ENCODE measurements at regions not wholly inside any gene's neighbourhood (a gene's known extent, or its start where the extent isn't known, plus 50 kb on each side); places are given as distances from the start of the nearest gene placed in this dataset.
A peak's percentile ranks its signal among the peaks of the same experiment; 100 is the strongest.

DNA sequence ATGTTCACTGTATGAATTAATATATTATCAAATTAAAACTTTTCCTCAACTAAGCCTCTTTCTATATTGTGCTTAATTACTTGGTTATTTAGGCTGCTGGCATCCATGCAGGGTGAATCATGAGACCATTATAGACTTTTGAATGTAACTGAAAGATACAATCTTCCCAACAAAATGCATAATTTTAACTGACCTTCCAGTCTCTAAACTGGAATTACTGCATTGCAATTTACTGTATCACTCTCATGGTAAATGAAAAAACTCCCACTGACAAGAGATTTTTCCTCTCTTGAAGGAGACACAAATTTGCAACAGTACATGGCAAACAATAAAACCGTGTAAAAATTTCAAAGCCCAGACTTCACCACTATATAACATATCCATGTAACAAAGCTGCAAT lies 349.5 kb downstream of the DRD1 start:
- H3K27me3 Mint-ChIP-seq, result peaks cover 13% of the 10 kb centered on the region
- ATAC-seq (no peak), DNase-seq (no peak)
- no peak overlapping the region for H3K4me3 Mint-ChIP-seq
- H3K4me1 Mint-ChIP-seq, result no peaks in the 10 kb centered on the region
- H3K36me3 Mint-ChIP-seq (ENCODE audit: low read depth), result no peaks in the 10 kb centered on the region
- peaks cover 8% of the 10 kb centered on the region for H3K9me3 Mint-ChIP-seq
- H3K27ac Mint-ChIP-seq, result no peak overlapping the region

GRCh38 chr5:175092691-175093090 lies 351.3 kb downstream of the DRD1 start:
- Mint-ChIP-seq H3K9me3 (peaks cover 5% of the 10 kb centered on the region), H3K27me3 (peaks cover 9% of the 10 kb centered on the region), H3K4me3 (no peak overlapping the region), H3K36me3 (ENCODE audit: low read depth) (no peaks in the 10 kb centered on the region), H3K4me1 (no peaks in the 10 kb centered on the region), H3K27ac (no peak overlapping the region)
- DNase-seq (no peak), ATAC-seq (no peak)

DNA sequence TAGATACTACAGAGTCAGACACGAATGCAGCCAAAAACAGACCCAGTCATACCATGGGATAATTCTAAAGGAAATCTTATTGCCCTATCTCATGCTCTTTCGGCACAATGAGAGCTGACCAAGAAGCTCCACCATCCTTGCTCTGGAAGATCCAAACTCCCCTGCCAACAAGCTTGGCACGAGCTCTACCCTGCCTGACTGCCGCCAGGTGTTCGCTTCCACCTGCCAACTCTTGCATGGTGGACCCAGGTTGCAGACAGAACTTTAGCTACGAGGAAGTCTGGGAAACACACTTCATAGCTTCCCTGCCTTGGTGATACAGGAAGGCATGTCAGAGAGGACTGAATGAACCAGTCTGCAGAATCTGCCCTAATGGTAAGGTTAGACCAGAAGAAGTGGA lies 355.0 kb downstream of the DRD1 start:
- Mint-ChIP-seq H3K4me3 (no peak overlapping the region), H3K9me3 (no peaks in the 10 kb centered on the region), H3K4me1 (no peaks in the 10 kb centered on the region), H3K27me3 (peaks cover 9% of the 10 kb centered on the region), H3K27ac (no peak overlapping the region), H3K36me3 (ENCODE audit: low read depth) (no peaks in the 10 kb centered on the region)
- ATAC-seq (no peak), DNase-seq (no peak)

DNA sequence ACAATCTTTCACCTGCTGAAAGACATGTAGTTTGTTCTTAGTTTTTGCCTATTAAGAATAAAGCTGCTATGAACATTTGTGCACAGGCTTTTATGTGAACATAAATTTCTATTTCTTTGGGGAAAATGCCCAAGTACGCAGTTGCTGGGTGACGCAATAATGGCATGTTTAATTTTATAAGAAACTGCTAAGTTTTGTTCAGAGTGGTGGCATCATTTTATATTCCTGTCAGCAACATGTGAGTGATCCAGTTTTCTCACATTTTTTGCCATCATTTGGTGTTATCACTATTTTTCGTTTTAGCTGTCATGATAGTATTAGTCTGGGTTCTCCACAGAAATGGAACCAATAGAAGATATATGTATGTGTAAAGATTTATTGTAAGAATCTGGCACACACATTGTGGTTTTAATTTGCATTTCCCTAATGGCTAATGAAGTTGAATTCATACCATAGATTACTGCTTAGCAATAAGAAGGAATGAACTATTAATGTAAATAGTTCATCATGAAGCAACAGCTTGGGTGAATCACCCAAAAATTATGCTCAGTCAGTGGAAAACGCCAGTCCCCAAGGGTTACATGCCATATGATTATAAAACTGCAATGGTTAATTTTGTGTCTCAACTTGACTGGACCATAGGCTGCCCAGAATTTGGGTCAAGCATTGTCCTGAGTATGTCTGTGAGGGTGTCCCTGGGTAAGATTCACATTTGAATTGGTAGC lies 358.6 kb downstream of the MSX2 start:
- Mint-ChIP-seq H3K4me1 (no peaks in the 10 kb centered on the region), H3K36me3 (ENCODE audit: low read depth) (no peaks in the 10 kb centered on the region), H3K27ac (no peak overlapping the region), H3K27me3 (peaks cover 8% of the 10 kb centered on the region), H3K9me3 (no peaks in the 10 kb centered on the region), H3K4me3 (no peak overlapping the region)
- ATAC-seq (no peak), DNase-seq (no peak)

- H3K9me3 Mint-ChIP-seq, result no peaks in the 10 kb centered on the region
- DNase-seq, result no peak
- no peak for ATAC-seq
- no peaks in the 10 kb centered on the region for H3K36me3 Mint-ChIP-seq (ENCODE audit: low read depth)
- peaks cover 8% of the 10 kb centered on the region for H3K27me3 Mint-ChIP-seq
- no peak overlapping the region for H3K27ac Mint-ChIP-seq
- H3K4me1 Mint-ChIP-seq, result no peaks in the 10 kb centered on the region
- no peak overlapping the region for H3K4me3 Mint-ChIP-seq
These were observed 358.0 kb downstream of the MSX2 start for GRCh38 chr5:175082346-175082745.

GRCh38 chr5:175079707-175080106 lies 355.3 kb downstream of the MSX2 start:
- H3K36me3 Mint-ChIP-seq (ENCODE audit: low read depth), result no peaks in the 10 kb centered on the region
- ATAC-seq (no peak), DNase-seq (no peak)
- no peak overlapping the region for H3K27ac Mint-ChIP-seq
- H3K4me1 Mint-ChIP-seq, result no peaks in the 10 kb centered on the region
- H3K9me3 Mint-ChIP-seq, result no peaks in the 10 kb centered on the region
- H3K4me3 Mint-ChIP-seq, result no peak overlapping the region
- peaks cover 10% of the 10 kb centered on the region for H3K27me3 Mint-ChIP-seq

DNA sequence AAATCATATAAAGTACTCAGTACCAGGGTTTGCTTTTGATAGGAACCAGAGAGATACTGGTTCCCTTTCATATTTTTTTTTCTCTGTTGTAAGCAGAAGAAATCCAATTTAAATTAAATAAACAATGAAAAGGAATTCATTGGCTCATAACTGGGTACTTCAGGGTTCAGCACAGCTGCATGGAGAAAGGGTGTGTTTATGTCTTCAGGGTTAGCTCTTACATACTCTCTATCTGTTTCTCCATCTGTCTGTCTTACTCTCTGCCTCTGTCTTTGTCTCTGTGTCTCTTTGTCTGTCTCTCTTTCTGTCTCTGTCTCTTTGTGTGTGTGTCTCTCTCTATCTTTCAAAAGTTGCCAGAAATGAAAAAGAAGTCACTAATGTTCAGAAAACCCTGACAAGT lies 345.9 kb downstream of the MSX2 start:
- no peak overlapping the region for H3K27ac Mint-ChIP-seq
- H3K27me3 Mint-ChIP-seq, result peaks cover 6% of the 10 kb centered on the region
- H3K4me1 Mint-ChIP-seq, result no peaks in the 10 kb centered on the region
- no peak for ATAC-seq
- H3K4me3 Mint-ChIP-seq, result no peak overlapping the region
- H3K9me3 Mint-ChIP-seq, result no peaks in the 10 kb centered on the region
- no peaks in the 10 kb centered on the region for H3K36me3 Mint-ChIP-seq (ENCODE audit: low read depth)
- DNase-seq, result no peak

DNA sequence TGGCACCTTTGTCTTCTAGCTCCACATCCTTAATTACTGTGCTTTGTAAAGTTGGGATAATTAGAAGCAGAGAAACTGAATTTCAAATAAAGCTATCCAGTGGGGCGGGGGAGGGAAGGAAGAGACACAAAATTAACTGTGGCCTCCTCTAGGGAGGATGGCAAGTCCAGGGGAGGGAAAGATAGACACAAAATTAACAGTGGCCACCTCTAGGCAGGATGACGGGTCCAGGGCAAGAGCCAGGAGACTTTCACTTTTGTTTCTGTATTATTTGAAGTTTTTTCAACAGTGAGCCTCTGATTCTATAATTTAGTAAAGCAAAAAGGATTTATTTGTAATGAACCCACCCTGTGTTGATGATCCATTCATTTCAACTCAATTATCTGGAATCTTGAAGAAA lies 335.9 kb downstream of the MSX2 start:
- H3K4me1 Mint-ChIP-seq, result peaks cover 11% of the 10 kb centered on the region
- H3K4me3 Mint-ChIP-seq, result peak overlapping the region; percentile 42
- no peaks in the 10 kb centered on the region for H3K36me3 Mint-ChIP-seq (ENCODE audit: low read depth)
- H3K9me3 Mint-ChIP-seq, result no peaks in the 10 kb centered on the region
- ATAC-seq (no peak), DNase-seq (no peak)
- no peak overlapping the region for H3K27ac Mint-ChIP-seq
- peaks cover 9% of the 10 kb centered on the region for H3K27me3 Mint-ChIP-seq

DNA sequence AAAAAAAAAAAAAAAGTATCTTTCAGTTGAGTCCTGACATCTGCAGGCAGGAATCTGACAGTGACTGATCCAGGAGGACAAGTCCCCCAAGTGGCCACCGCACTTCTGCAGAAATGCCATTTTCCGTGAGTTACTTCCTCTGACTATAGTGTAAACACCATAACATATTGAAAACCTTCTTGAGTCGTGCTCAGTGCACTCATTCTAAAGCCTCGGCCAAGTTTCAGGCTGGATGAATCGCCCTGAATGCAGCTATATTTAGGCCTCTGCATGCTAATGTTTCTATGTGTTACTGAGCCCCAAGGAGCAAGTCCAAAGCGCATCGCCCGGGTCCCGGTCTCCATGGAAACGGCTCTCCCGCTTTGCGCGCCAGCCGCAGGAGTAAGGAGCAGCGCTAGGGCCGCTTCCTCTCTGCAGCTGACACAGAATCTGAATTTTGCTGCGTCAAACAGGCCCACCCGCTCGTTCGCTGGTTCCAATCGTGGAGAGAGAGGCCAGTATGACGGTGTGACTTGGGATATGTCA lies 335.4 kb downstream of the MSX2 start:
- H3K9me3 Mint-ChIP-seq, result no peaks in the 10 kb centered on the region
- peak overlapping the region; percentile 42 for H3K4me3 Mint-ChIP-seq
- no peak overlapping the region for H3K27ac Mint-ChIP-seq
- DNase-seq (peak; percentile 8), ATAC-seq (peak; percentile 24)
- peaks cover 9% of the 10 kb centered on the region for H3K27me3 Mint-ChIP-seq
- peaks cover 11% of the 10 kb centered on the region for H3K4me1 Mint-ChIP-seq
- no peaks in the 10 kb centered on the region for H3K36me3 Mint-ChIP-seq (ENCODE audit: low read depth)

- no peak overlapping the region for H3K4me3 Mint-ChIP-seq
- H3K27me3 Mint-ChIP-seq, result peaks cover 11% of the 10 kb centered on the region
- ATAC-seq, result no peak
- no peak for DNase-seq
- peaks cover 11% of the 10 kb centered on the region for H3K4me1 Mint-ChIP-seq
- no peaks in the 10 kb centered on the region for H3K9me3 Mint-ChIP-seq
- H3K27ac Mint-ChIP-seq, result no peak overlapping the region
- H3K36me3 Mint-ChIP-seq (ENCODE audit: low read depth), result no peaks in the 10 kb centered on the region
These were observed 332.4 kb downstream of the MSX2 start for GRCh38 chr5:175056831-175057230.

- no peak for DNase-seq
- Mint-ChIP-seq H3K4me3 (no peak overlapping the region), H3K27ac (no peak overlapping the region), H3K36me3 (ENCODE audit: low read depth) (no peaks in the 10 kb centered on the region), H3K27me3 (peaks cover 8% of the 10 kb centered on the region), H3K4me1 (no peaks in the 10 kb centered on the region), H3K9me3 (no peaks in the 10 kb centered on the region)
- no peak for ATAC-seq
These were observed 329.9 kb downstream of the MSX2 start for GRCh38 chr5:175054243-175054642.

DNA sequence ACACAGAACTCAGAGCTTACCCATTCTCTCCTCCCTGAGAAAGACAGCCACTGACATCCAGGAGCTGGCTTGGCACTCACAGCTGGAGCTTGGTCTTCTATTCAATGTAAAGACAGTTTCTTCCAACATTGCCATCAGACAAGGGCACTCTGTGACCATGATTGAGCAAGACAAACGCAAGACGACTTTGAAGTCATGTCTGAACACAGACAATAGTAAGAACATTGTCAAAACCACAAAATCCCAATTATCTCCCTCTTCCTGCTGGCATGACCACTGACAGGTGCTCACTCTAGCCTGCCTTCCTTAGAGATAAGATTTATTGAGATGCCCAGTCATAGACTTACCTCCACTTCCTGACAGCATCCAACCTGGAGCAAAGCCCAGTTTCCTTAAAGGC lies 328.0 kb downstream of the MSX2 start:
- H3K27me3 Mint-ChIP-seq, result peaks cover 6% of the 10 kb centered on the region
- H3K4me3 Mint-ChIP-seq, result no peak overlapping the region
- H3K4me1 Mint-ChIP-seq, result no peaks in the 10 kb centered on the region
- DNase-seq, result no peak
- H3K36me3 Mint-ChIP-seq (ENCODE audit: low read depth), result no peaks in the 10 kb centered on the region
- no peak for ATAC-seq
- no peaks in the 10 kb centered on the region for H3K9me3 Mint-ChIP-seq
- no peak overlapping the region for H3K27ac Mint-ChIP-seq

DNA sequence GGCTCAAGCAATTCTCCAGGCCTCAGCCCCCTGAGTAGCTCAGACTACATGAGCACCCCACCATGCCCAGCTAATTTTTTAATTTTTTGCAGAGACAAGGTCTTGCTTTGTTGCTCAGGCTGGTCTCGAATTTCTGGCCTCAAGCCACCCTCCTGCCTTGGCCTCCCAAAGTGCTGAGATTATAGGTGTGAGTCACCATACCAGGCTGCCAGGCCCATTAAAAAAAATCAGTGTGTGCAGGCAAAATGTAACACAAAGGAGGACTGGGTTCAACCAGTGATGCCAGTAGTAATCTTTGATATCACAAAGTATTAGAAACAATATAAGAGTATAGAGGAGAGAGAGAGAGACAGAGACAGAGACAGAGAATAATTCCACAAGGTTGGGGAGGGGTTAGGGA lies 322.7 kb downstream of the MSX2 start:
- ATAC-seq (no peak), DNase-seq (no peak)
- peaks cover 6% of the 10 kb centered on the region for H3K27me3 Mint-ChIP-seq
- H3K9me3 Mint-ChIP-seq, result no peaks in the 10 kb centered on the region
- no peaks in the 10 kb centered on the region for H3K36me3 Mint-ChIP-seq (ENCODE audit: low read depth)
- no peaks in the 10 kb centered on the region for H3K4me1 Mint-ChIP-seq
- H3K27ac Mint-ChIP-seq, result no peak overlapping the region
- H3K4me3 Mint-ChIP-seq, result no peak overlapping the region

- no peak for ATAC-seq
- peaks cover 4% of the 10 kb centered on the region for H3K27me3 Mint-ChIP-seq
- H3K4me1 Mint-ChIP-seq, result no peaks in the 10 kb centered on the region
- H3K4me3 Mint-ChIP-seq, result no peak overlapping the region
- no peaks in the 10 kb centered on the region for H3K36me3 Mint-ChIP-seq (ENCODE audit: low read depth)
- H3K9me3 Mint-ChIP-seq, result no peaks in the 10 kb centered on the region
- no peak for DNase-seq
- no peak overlapping the region for H3K27ac Mint-ChIP-seq
These were observed 321.4 kb downstream of the MSX2 start for GRCh38 chr5:175045820-175046219.

DNA sequence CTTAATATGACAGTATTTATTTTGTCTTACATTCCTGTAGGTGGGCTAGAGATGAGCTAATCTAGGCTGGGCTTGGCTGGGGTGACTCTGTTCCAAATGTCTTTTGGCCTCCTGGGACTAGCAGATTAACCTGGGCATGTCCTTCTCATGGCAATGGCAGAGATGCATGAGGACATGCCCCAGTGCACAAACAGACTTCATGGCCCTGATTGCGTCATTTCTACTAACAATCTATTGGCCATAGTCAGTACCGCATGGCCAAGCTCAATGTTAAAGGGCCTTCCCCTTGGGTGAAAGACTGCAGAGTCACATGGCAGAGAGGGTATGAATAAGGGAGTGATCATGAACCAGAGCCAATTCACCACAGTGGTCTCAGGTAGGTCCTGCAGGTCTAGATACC lies 313.4 kb downstream of the MSX2 start:
- Mint-ChIP-seq H3K4me3 (no peak overlapping the region), H3K9me3 (peaks cover 3% of the 10 kb centered on the region), H3K4me1 (no peaks in the 10 kb centered on the region), H3K27ac (no peak overlapping the region), H3K27me3 (peaks cover 3% of the 10 kb centered on the region), H3K36me3 (ENCODE audit: low read depth) (no peaks in the 10 kb centered on the region)
- DNase-seq (no peak), ATAC-seq (no peak)
